ENCODE measurements at regions not wholly inside any gene's neighbourhood (a gene's known extent, or its start where the extent isn't known, plus 50 kb on each side); places are given as distances from the start of the nearest gene placed in this dataset.
"Not testable (repeated sequence)": the region's sequence is repeated elsewhere in the genome, so short reads cannot be mapped to it uniquely, and the experiment has no call there.

GRCh38 chr4:28251831-28252230, 1391.2 kb downstream of the STIM2 start:
- Mint-ChIP-seq H3K36me3 (no peaks in the 10 kb centered on the region), H3K4me3 (no peak overlapping the region), H3K4me1 (ENCODE audit: low read depth) (no peaks in the 10 kb centered on the region), H3K9me3 (ENCODE audit: low read depth) (peaks cover 13% of the 10 kb centered on the region), H3K27ac (no peak overlapping the region), H3K27me3 (no peaks in the 10 kb centered on the region)

GRCh38 chr4:28254003-28254402, 1393.4 kb downstream of the STIM2 start:
- no peak overlapping the region for H3K4me3 Mint-ChIP-seq
- H3K36me3 Mint-ChIP-seq, result no peaks in the 10 kb centered on the region
- peaks cover 13% of the 10 kb centered on the region for H3K9me3 Mint-ChIP-seq (ENCODE audit: low read depth)
- H3K27ac Mint-ChIP-seq, result no peak overlapping the region
- H3K27me3 Mint-ChIP-seq, result no peaks in the 10 kb centered on the region
- H3K4me1 Mint-ChIP-seq (ENCODE audit: low read depth), result no peaks in the 10 kb centered on the region

- H3K4me1 Mint-ChIP-seq (ENCODE audit: low read depth), result no peaks in the 10 kb centered on the region
- H3K36me3 Mint-ChIP-seq, result no peaks in the 10 kb centered on the region
- no peaks in the 10 kb centered on the region for H3K27me3 Mint-ChIP-seq
- no peak overlapping the region for H3K27ac Mint-ChIP-seq
- peaks cover 10% of the 10 kb centered on the region for H3K9me3 Mint-ChIP-seq (ENCODE audit: low read depth)
- H3K4me3 Mint-ChIP-seq, result no peak overlapping the region
Measured at GRCh38 chr4:28256295-28256694, 1395.7 kb downstream of the STIM2 start.

GRCh38 chr4:28259951-28260350, 1399.3 kb downstream of the STIM2 start:
- no peaks in the 10 kb centered on the region for H3K4me1 Mint-ChIP-seq (ENCODE audit: low read depth)
- no peak overlapping the region for H3K27ac Mint-ChIP-seq
- no peak overlapping the region for H3K4me3 Mint-ChIP-seq
- H3K27me3 Mint-ChIP-seq, result no peaks in the 10 kb centered on the region
- peaks cover 4% of the 10 kb centered on the region for H3K9me3 Mint-ChIP-seq (ENCODE audit: low read depth)
- no peaks in the 10 kb centered on the region for H3K36me3 Mint-ChIP-seq

GRCh38 chr4:28267166-28267565, 1406.5 kb downstream of the STIM2 start:
- H3K36me3 Mint-ChIP-seq, result no peaks in the 10 kb centered on the region
- H3K4me3 Mint-ChIP-seq, result no peak overlapping the region
- H3K4me1 Mint-ChIP-seq (ENCODE audit: low read depth), result no peaks in the 10 kb centered on the region
- H3K9me3 Mint-ChIP-seq (ENCODE audit: low read depth), result peaks cover 6% of the 10 kb centered on the region
- H3K27ac Mint-ChIP-seq, result no peak overlapping the region
- H3K27me3 Mint-ChIP-seq, result no peaks in the 10 kb centered on the region

GRCh38 chr4:28269426-28269825, 1408.8 kb downstream of the STIM2 start:
- Mint-ChIP-seq H3K27me3 (no peaks in the 10 kb centered on the region), H3K9me3 (ENCODE audit: low read depth) (peaks cover 6% of the 10 kb centered on the region), H3K4me1 (ENCODE audit: low read depth) (no peaks in the 10 kb centered on the region), H3K36me3 (no peaks in the 10 kb centered on the region), H3K4me3 (no peak overlapping the region), H3K27ac (no peak overlapping the region)

- H3K27ac Mint-ChIP-seq, result no peak overlapping the region
- peaks cover 12% of the 10 kb centered on the region for H3K9me3 Mint-ChIP-seq (ENCODE audit: low read depth)
- H3K36me3 Mint-ChIP-seq, result no peaks in the 10 kb centered on the region
- no peaks in the 10 kb centered on the region for H3K27me3 Mint-ChIP-seq
- H3K4me1 Mint-ChIP-seq (ENCODE audit: low read depth), result no peaks in the 10 kb centered on the region
- no peak overlapping the region for H3K4me3 Mint-ChIP-seq
Measured at GRCh38 chr4:28277931-28278330, 1417.3 kb downstream of the STIM2 start.

GRCh38 chr4:28278676-28279075, 1418.0 kb downstream of the STIM2 start:
- no peaks in the 10 kb centered on the region for H3K4me1 Mint-ChIP-seq (ENCODE audit: low read depth)
- peaks cover 13% of the 10 kb centered on the region for H3K9me3 Mint-ChIP-seq (ENCODE audit: low read depth)
- no peak overlapping the region for H3K4me3 Mint-ChIP-seq
- H3K27me3 Mint-ChIP-seq, result no peaks in the 10 kb centered on the region
- H3K27ac Mint-ChIP-seq, result no peak overlapping the region
- no peaks in the 10 kb centered on the region for H3K36me3 Mint-ChIP-seq

- no peaks in the 10 kb centered on the region for H3K27me3 Mint-ChIP-seq
- H3K36me3 Mint-ChIP-seq, result no peaks in the 10 kb centered on the region
- H3K4me1 Mint-ChIP-seq (ENCODE audit: low read depth), result no peaks in the 10 kb centered on the region
- peaks cover 19% of the 10 kb centered on the region for H3K9me3 Mint-ChIP-seq (ENCODE audit: low read depth)
- H3K4me3 Mint-ChIP-seq, result no peak overlapping the region
- no peak overlapping the region for H3K27ac Mint-ChIP-seq
Measured at GRCh38 chr4:28279249-28279648, 1418.6 kb downstream of the STIM2 start.

- H3K27me3 Mint-ChIP-seq; H3K4me3 Mint-ChIP-seq; H3K4me1 Mint-ChIP-seq (ENCODE audit: low read depth); H3K36me3 Mint-ChIP-seq; H3K27ac Mint-ChIP-seq: not testable (repeated sequence)
- peaks cover 13% of the 10 kb centered on the region for H3K9me3 Mint-ChIP-seq (ENCODE audit: low read depth)
Measured at GRCh38 chr4:28286266-28286665, 1425.6 kb downstream of the STIM2 start.

GRCh38 chr4:28287831-28288233, 1427.2 kb downstream of the STIM2 start:
- Mint-ChIP-seq H3K9me3 (ENCODE audit: low read depth) (peaks cover 13% of the 10 kb centered on the region), H3K4me3 (no peak overlapping the region), H3K27me3 (no peaks in the 10 kb centered on the region), H3K27ac (no peak overlapping the region), H3K36me3 (no peaks in the 10 kb centered on the region), H3K4me1 (ENCODE audit: low read depth) (no peaks in the 10 kb centered on the region)

GRCh38 chr4:28296239-28296638, 1435.6 kb downstream of the STIM2 start:
- Mint-ChIP-seq H3K36me3 (peaks cover 4% of the 10 kb centered on the region), H3K4me1 (ENCODE audit: low read depth) (no peaks in the 10 kb centered on the region), H3K27ac (no peak overlapping the region), H3K9me3 (ENCODE audit: low read depth) (peaks cover 5% of the 10 kb centered on the region), H3K27me3 (no peaks in the 10 kb centered on the region), H3K4me3 (no peak overlapping the region)

GRCh38 chr4:28310926-28311325, 1450.3 kb downstream of the STIM2 start:
- H3K9me3 Mint-ChIP-seq (ENCODE audit: low read depth), result peaks cover 5% of the 10 kb centered on the region
- H3K27ac Mint-ChIP-seq, result no peak overlapping the region
- no peaks in the 10 kb centered on the region for H3K27me3 Mint-ChIP-seq

GRCh38 chr4:28312497-28312896, 1451.9 kb downstream of the STIM2 start:
- H3K27ac Mint-ChIP-seq; H3K4me3 Mint-ChIP-seq; H3K27me3 Mint-ChIP-seq; H3K9me3 Mint-ChIP-seq (ENCODE audit: low read depth); H3K4me1 Mint-ChIP-seq (ENCODE audit: low read depth); H3K36me3 Mint-ChIP-seq: not testable (repeated sequence)

More at GRCh38 chr4:28310926-28311325, 1450.3 kb downstream of the STIM2 start:
- H3K4me3 Mint-ChIP-seq, result no peak overlapping the region
- H3K36me3 Mint-ChIP-seq, result no peaks in the 10 kb centered on the region
- H3K4me1 Mint-ChIP-seq (ENCODE audit: low read depth), result no peaks in the 10 kb centered on the region

- H3K36me3 Mint-ChIP-seq, result no peaks in the 10 kb centered on the region
- H3K4me3 Mint-ChIP-seq, result no peak overlapping the region
- no peaks in the 10 kb centered on the region for H3K27me3 Mint-ChIP-seq
- H3K4me1 Mint-ChIP-seq (ENCODE audit: low read depth), result no peaks in the 10 kb centered on the region
- H3K9me3 Mint-ChIP-seq (ENCODE audit: low read depth), result no peaks in the 10 kb centered on the region
- no peak overlapping the region for H3K27ac Mint-ChIP-seq
Measured at GRCh38 chr4:28313729-28314713, 1453.4 kb downstream of the STIM2 start.

GRCh38 chr4:28317221-28317620, 1456.6 kb downstream of the STIM2 start:
- Mint-ChIP-seq H3K4me1 (ENCODE audit: low read depth) (no peaks in the 10 kb centered on the region), H3K27ac (no peak overlapping the region), H3K36me3 (no peaks in the 10 kb centered on the region), H3K4me3 (no peak overlapping the region), H3K9me3 (ENCODE audit: low read depth) (no peaks in the 10 kb centered on the region), H3K27me3 (no peaks in the 10 kb centered on the region)
